ENCODE measurements at regions not wholly inside any gene's neighbourhood (a gene's known extent, or its start where the extent isn't known, plus 50 kb on each side); places are given as distances from the start of the nearest gene placed in this dataset.

DNA sequence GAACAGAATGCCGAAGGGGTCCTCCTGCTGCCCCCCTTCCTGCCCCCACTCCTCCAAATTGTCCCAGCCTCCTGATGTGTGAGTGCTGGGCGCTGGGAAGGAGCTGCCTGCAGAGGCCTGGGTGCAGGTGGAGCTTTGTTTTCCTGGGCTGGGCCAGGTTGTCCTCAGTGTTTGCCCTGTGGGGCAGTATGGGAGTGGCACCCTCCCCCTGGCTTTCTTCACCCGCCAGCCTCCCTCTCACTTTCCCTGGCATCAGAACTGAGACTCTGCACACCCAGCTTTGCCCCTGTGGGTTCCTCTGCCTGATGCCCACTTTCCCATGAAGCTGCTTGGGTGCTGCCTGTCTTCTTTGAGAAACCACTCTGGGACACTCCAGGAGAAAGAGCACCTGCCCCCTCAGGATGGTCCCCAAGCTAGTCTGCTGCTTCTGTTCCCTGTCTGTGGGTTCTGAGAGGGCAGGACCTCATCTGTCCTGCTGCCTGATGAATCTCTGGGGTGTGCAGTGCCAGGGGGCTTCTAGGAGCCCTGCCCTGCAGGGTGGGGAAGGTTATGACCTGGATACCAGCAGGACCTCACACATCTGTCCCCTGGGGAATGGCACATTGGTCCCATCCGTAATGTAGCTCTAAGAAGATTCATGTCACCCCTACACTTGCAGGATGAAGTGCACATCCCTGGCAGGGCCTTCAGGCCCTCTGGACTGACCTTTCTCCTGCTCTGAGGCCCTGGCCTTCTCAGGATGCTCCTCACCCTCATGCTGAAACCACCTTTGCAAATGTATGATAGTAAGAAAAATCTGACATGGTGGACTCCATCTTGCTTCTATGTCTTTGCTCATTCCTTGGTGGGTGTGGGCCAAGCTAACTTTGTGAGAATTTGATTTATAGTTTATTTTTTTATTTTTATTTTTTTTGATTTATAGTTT, 146.8 kb upstream of the HS6ST1 start:
- H3K9me2 ChIP-seq (replicated peaks; ENCODE audit: control insufficient read depth, low read length) = no peaks in the 10 kb centered on the region
- no peaks in the 10 kb centered on the region for H3K27me3 ChIP-seq (ENCODE audit: control insufficient read depth, low read length)
- H3F3A ChIP-seq (ENCODE audit: control insufficient read depth, insufficient read depth) = no peaks in the 10 kb centered on the region
- no peaks in the 10 kb centered on the region for H3K4me1 ChIP-seq (ENCODE audit: control insufficient read depth, low read length)
- no peak overlapping the region for H3K4me2 ChIP-seq (ENCODE audit: low read length)
- no peak overlapping the region for H3K27ac ChIP-seq (ENCODE audit: low read depth, low read length)
- H3K79me2 ChIP-seq (ENCODE audit: control insufficient read depth, low read length) = no peaks in the 10 kb centered on the region
- no peak overlapping the region for H3K4me3 ChIP-seq (ENCODE audit: low read length)
- H4K20me1 ChIP-seq (ENCODE audit: control insufficient read depth, insufficient read depth, low read depth, low read length) = no peaks in the 10 kb centered on the region
- H3K36me3 ChIP-seq (ENCODE audit: control insufficient read depth, low read length) = no peaks in the 10 kb centered on the region
- TF ChIP-seq EZH2phosphoT487 (IDR thresholded peaks at IDR 0.05; ENCODE audit: borderline replicate concordance, low read length) = no peak
- peaks cover 43% of the 10 kb centered on the region for H3K9me3 ChIP-seq (ENCODE audit: control insufficient read depth, insufficient read depth, low read length)

DNA sequence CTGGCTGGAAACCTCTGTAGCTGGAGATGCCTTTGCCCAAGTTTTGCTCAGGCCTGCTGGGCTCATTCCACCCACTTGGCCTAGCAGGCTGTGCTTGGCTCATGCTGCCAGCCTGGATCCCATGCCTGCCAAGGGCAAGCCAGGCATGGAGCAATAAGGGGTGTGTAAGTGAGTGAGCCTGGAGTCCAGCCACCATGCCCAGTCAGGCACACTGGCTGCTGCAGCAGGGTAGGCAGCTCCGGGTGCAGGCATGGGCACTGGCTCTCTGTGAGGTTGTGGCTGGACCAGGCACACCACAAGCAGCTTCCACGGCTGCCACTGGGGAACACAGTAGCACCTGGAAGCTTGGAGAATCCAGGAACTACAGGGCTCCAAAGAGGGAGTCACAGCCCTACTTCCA, 147.7 kb upstream of the HS6ST1 start:
- no peaks in the 10 kb centered on the region for H4K20me1 ChIP-seq (ENCODE audit: control insufficient read depth, insufficient read depth, low read depth, low read length)
- TF ChIP-seq, protein P1, sequence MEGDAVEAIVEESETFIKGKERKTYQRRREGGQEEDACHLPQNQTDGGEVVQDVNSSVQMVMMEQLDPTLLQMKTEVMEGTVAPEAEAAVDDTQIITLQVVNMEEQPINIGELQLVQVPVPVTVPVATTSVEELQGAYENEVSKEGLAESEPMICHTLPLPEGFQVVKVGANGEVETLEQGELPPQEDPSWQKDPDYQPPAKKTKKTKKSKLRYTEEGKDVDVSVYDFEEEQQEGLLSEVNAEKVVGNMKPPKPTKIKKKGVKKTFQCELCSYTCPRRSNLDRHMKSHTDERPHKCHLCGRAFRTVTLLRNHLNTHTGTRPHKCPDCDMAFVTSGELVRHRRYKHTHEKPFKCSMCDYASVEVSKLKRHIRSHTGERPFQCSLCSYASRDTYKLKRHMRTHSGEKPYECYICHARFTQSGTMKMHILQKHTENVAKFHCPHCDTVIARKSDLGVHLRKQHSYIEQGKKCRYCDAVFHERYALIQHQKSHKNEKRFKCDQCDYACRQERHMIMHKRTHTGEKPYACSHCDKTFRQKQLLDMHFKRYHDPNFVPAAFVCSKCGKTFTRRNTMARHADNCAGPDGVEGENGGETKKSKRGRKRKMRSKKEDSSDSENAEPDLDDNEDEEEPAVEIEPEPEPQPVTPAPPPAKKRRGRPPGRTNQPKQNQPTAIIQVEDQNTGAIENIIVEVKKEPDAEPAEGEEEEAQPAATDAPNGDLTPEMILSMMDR (IDR thresholded peaks at IDR 0.05; ENCODE audit: low read depth, low read length, poor library complexity, severe bottlenecking) = no peak
- no peak for TF ChIP-seq EZH2phosphoT487 (IDR thresholded peaks at IDR 0.05; ENCODE audit: borderline replicate concordance, low read length)

DNA sequence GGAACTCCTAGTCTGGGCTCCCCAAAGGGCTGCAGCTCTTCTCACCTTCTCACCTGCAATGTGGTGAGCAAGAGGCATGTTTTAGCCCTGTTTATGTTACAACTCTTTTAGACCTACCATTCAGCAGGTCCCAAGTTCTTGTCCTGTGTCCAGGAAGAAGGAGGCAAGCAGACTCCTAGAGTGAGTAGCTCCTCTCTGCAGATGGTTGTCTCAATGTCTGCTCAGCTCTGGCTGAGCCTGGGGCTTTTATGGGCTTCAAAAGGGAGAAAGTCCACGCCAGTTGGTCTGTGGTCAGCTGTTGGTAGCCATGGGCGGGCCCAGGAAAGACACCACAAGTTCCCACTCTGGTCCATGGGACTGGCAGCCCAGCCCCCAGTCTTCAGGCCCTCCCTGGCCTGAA, 148.1 kb upstream of the HS6ST1 start:
- Histone ChIP-seq H3K9me2 (replicated peaks; ENCODE audit: control insufficient read depth, low read length) (no peaks in the 10 kb centered on the region), H3K4me2 (ENCODE audit: low read length) (no peak overlapping the region), H3K4me3 (ENCODE audit: low read length) (no peak overlapping the region), H3K36me3 (ENCODE audit: control insufficient read depth, low read length) (no peaks in the 10 kb centered on the region), H4K20me1 (ENCODE audit: control insufficient read depth, insufficient read depth, low read depth, low read length) (no peaks in the 10 kb centered on the region), H3K4me1 (ENCODE audit: control insufficient read depth, low read length) (no peaks in the 10 kb centered on the region), H3F3A (ENCODE audit: control insufficient read depth, insufficient read depth) (no peaks in the 10 kb centered on the region), H3K79me2 (ENCODE audit: control insufficient read depth, low read length) (no peaks in the 10 kb centered on the region), H3K27me3 (ENCODE audit: control insufficient read depth, low read length) (no peaks in the 10 kb centered on the region), H3K27ac (ENCODE audit: low read depth, low read length) (no peak overlapping the region), H3K9me3 (ENCODE audit: control insufficient read depth, insufficient read depth, low read length) (peaks cover 46% of the 10 kb centered on the region)
- TF ChIP-seq, protein P1 (IDR thresholded peaks at IDR 0.05; ENCODE audit: low read depth, low read length, poor library complexity, severe bottlenecking) = no peak
- no peak for TF ChIP-seq EZH2phosphoT487 (IDR thresholded peaks at IDR 0.05; ENCODE audit: borderline replicate concordance, low read length)

More for the DNA sequence above, 147.7 kb upstream of the HS6ST1 start:
- H3F3A ChIP-seq (ENCODE audit: control insufficient read depth, insufficient read depth) = no peaks in the 10 kb centered on the region
- no peaks in the 10 kb centered on the region for H3K36me3 ChIP-seq (ENCODE audit: control insufficient read depth, low read length)
- no peak overlapping the region for H3K27ac ChIP-seq (ENCODE audit: low read depth, low read length)
- no peaks in the 10 kb centered on the region for H3K79me2 ChIP-seq (ENCODE audit: control insufficient read depth, low read length)
- H3K9me3 ChIP-seq (ENCODE audit: control insufficient read depth, insufficient read depth, low read length) = peaks cover 46% of the 10 kb centered on the region
- H3K4me2 ChIP-seq (ENCODE audit: low read length) = no peak overlapping the region
- H3K27me3 ChIP-seq (ENCODE audit: control insufficient read depth, low read length) = no peaks in the 10 kb centered on the region
- no peaks in the 10 kb centered on the region for H3K9me2 ChIP-seq (replicated peaks; ENCODE audit: control insufficient read depth, low read length)
- no peak overlapping the region for H3K4me3 ChIP-seq (ENCODE audit: low read length)
- H3K4me1 ChIP-seq (ENCODE audit: control insufficient read depth, low read length) = no peaks in the 10 kb centered on the region

DNA sequence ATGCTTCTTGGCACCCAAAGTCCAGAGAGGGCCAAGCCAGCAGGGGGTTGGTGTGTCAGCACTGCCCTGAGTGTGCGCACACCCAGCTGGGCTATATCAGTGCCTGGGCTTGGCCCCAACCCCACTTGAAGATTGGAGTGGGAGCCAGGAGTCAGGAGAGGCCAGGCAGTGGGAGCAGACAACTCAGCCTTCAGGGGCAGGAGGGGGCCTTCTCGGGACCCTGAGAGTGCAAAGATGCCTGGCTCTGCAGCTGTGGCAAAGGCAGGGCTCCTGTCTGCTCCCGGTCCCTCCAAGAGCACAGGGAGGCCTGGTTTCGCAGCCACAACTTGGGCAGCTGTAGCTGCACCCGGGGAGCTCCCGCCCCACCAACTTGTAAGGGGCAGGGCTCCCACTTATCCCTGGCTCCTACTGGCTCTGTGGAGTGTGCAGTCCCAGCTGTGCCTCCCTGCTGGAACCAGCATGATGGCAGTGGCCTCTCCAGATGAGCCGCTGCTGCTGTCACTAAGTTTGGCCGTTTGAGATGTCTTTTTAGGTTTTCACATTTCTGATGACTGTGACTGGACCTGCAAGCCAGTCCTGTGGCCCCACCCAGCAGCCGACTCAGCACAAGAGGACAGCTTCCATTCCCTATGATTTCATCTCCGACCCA, 148.8 kb upstream of the HS6ST1 start:
- Histone ChIP-seq H3K27me3 (ENCODE audit: control insufficient read depth, low read length) (no peaks in the 10 kb centered on the region), H3K4me2 (ENCODE audit: low read length) (no peak overlapping the region), H3K79me2 (ENCODE audit: control insufficient read depth, low read length) (no peaks in the 10 kb centered on the region), H3K4me3 (ENCODE audit: low read length) (no peak overlapping the region), H3K36me3 (ENCODE audit: control insufficient read depth, low read length) (no peaks in the 10 kb centered on the region), H3F3A (ENCODE audit: control insufficient read depth, insufficient read depth) (no peaks in the 10 kb centered on the region), H3K27ac (ENCODE audit: low read depth, low read length) (no peak overlapping the region), H4K20me1 (ENCODE audit: control insufficient read depth, insufficient read depth, low read depth, low read length) (no peaks in the 10 kb centered on the region), H3K9me3 (ENCODE audit: control insufficient read depth, insufficient read depth, low read length) (peaks cover 46% of the 10 kb centered on the region), H3K9me2 (replicated peaks; ENCODE audit: control insufficient read depth, low read length) (no peaks in the 10 kb centered on the region), H3K4me1 (ENCODE audit: control insufficient read depth, low read length) (no peaks in the 10 kb centered on the region)
- TF ChIP-seq, protein P1 (IDR thresholded peaks at IDR 0.05; ENCODE audit: low read depth, low read length, poor library complexity, severe bottlenecking) = no peak

Data from DOHH2 (cell line).